ENCODE measurements at regions not wholly inside any gene's neighbourhood (a gene's known extent, or its start where the extent isn't known, plus 50 kb on each side); places are given as distances from the start of the nearest gene placed in this dataset.
A peak's percentile ranks its signal among the peaks of the same experiment; 100 is the strongest.

- no peak for TF ChIP-seq HOXA7 (CRISPR knock-in tag; IDR thresholded peaks at IDR 0.05)
- DNase-seq (ENCODE audit: low read depth in 1 of 2, low spot score in 1 of 2) (no peak), ATAC-seq (no peak), FAIRE-seq (no peak)
- ChIA-PET POLR2A (no interaction called here), CTCF (no interaction called here)
- 65% methylated on average over 20 of the region's 20 CpGs for WGBS (ENCODE audit: missing lambda C conversion rate)
- no peaks in the 10 kb centered on the region for H3K9me3 ChIP-seq
- H3K27ac ChIP-seq = no peak overlapping the region
- no peaks in the 10 kb centered on the region for H3K4me1 ChIP-seq
- no peak overlapping the region for H3K4me2 ChIP-seq
- H3K4me3 ChIP-seq = no peak overlapping the region
These were observed 92.6 kb upstream of the RNF32 start for GRCh38 chr7:156547884-156548561.

- WGBS (ENCODE audit: missing lambda C conversion rate) = 70% methylated on average over 9 of the region's 9 CpGs
- ChIA-PET POLR2A (no interaction called here), CTCF (no interaction called here)
- TF ChIP-seq HOXB5 (CRISPR knock-in tag; IDR thresholded peaks at IDR 0.05) (no peak), CHD2 (IDR thresholded peaks at IDR 0.05; ENCODE audit: low read length, partially characterized antibody) (no peak), FOSB (CRISPR knock-in tag; IDR thresholded peaks at IDR 0.05) (no peak)
- FAIRE-seq (no peak), ATAC-seq (no peak), DNase-seq (ENCODE audit: low read depth in 1 of 2, low spot score in 1 of 2) (no peak)
- Histone ChIP-seq H3K4me3 (no peak overlapping the region), H3K4me1 (no peaks in the 10 kb centered on the region), H3K9me3 (no peaks in the 10 kb centered on the region), H3K4me2 (no peak overlapping the region), H3K27ac (no peak overlapping the region)
These were observed 94.6 kb upstream of the RNF32 start for GRCh38 chr7:156545979-156546378.

- TF ChIP-seq HOXA7 (CRISPR knock-in tag; IDR thresholded peaks at IDR 0.05) (no peak), CEBPB (IDR thresholded peaks at IDR 0.05) (no peak), HOXB13 (CRISPR knock-in tag; IDR thresholded peaks at IDR 0.05; ENCODE audit: low read depth) (no peak), EHF (CRISPR knock-in tag; IDR thresholded peaks at IDR 0.05) (no peak), JUNB (IDR thresholded peaks at IDR 0.05) (no peak), RNF2 (IDR thresholded peaks at IDR 0.05; ENCODE audit: borderline replicate concordance, low read depth) (no peak), TP53 (CRISPR knock-in tag; IDR thresholded peaks at IDR 0.05) (no peak), RCOR1 (IDR thresholded peaks at IDR 0.05; ENCODE audit: low read depth, low read length) (no peak), HDAC2 (IDR thresholded peaks at IDR 0.05) (no peak), EP300 (IDR thresholded peaks at IDR 0.05) (no peak), ZSCAN20 (CRISPR knock-in tag; IDR thresholded peaks at IDR 0.05) (no peak), NFE2L2 (conservative IDR thresholded peaks at IDR 0.05; ENCODE audit: low read length) (no peak), MAFK (IDR thresholded peaks at IDR 0.05; ENCODE audit: partially characterized antibody) (no peak), SREBF2 (IDR thresholded peaks at IDR 0.05) (no peak), RAD21 (conservative IDR thresholded peaks at IDR 0.05 in 1 of 2, IDR thresholded peaks at IDR 0.05 in 1 of 2) (no peak)
- WGBS (ENCODE audit: missing lambda C conversion rate) = 82% methylated on average over 11 of the region's 11 CpGs
- POLR2A ChIA-PET = no interaction called here
These were observed 95.5 kb upstream of the RNF32 start for GRCh38 chr7:156544919-156545715.

GRCh38 chr7:156543699-156544598 lies 96.6 kb upstream of the RNF32 start:
- Histone ChIP-seq H3K4me1 (no peaks in the 10 kb centered on the region), H3K9me3 (no peaks in the 10 kb centered on the region), H3K4me2 (no peak overlapping the region), H3K27ac (no peak overlapping the region), H3K4me3 (no peak overlapping the region)
- ChIA-PET POLR2A (no interaction called here), CTCF (no interaction called here)
- DNase-seq (ENCODE audit: low read depth in 1 of 2, low spot score in 1 of 2) = no peak
- no peak for ATAC-seq
- 82% methylated on average over 33 of the region's 33 CpGs for WGBS (ENCODE audit: missing lambda C conversion rate)
- TF ChIP-seq RAD21 (conservative IDR thresholded peaks at IDR 0.05 in 1 of 2, IDR thresholded peaks at IDR 0.05 in 1 of 2) = 0 out of 5 replicates have a peak, but pooled peaks of 1 of the 2 experiments have one; percentile 5
- peak; percentile 15 for TF ChIP-seq MAFK (IDR thresholded peaks at IDR 0.05; ENCODE audit: partially characterized antibody)
- no peak for TF ChIP-seq NPAS2 (CRISPR knock-in tag; IDR thresholded peaks at IDR 0.05; ENCODE audit: borderline replicate concordance)
- no peak for TF ChIP-seq REST (IDR thresholded peaks at IDR 0.05)
- TF ChIP-seq HOXA7 (CRISPR knock-in tag; IDR thresholded peaks at IDR 0.05) = no peak
- no peak for TF ChIP-seq POLR2AphosphoS2 (conservative IDR thresholded peaks at IDR 0.05; ENCODE audit: low read length)
- no peak for TF ChIP-seq NFE2L2 (conservative IDR thresholded peaks at IDR 0.05; ENCODE audit: low read length)
- TF ChIP-seq MYC (IDR thresholded peaks at IDR 0.05; ENCODE audit: borderline replicate concordance, low read length) = no peak
- no peak for FAIRE-seq

More at GRCh38 chr7:156544919-156545715, 95.5 kb upstream of the RNF32 start:
- Histone ChIP-seq H3K9me3 (no peaks in the 10 kb centered on the region), H3K4me1 (no peaks in the 10 kb centered on the region), H3K27ac (no peak overlapping the region), H3K4me2 (no peak overlapping the region), H3K4me3 (no peak overlapping the region)
- DNase-seq (ENCODE audit: low read depth in 1 of 2, low spot score in 1 of 2) (peak in 1 of 2 experiments; percentile 11), FAIRE-seq (no peak), ATAC-seq (no peak)
- CTCF ChIA-PET = no interaction called here
